GM18907 (cell line): ENCODE measurements at regions not wholly inside any gene's neighbourhood (a gene's known extent, or its start where the extent isn't known, plus 50 kb on each side); places are given as distances from the start of the nearest gene placed in this dataset.
"Not testable (repeated sequence)": the region's sequence is repeated elsewhere in the genome, so short reads cannot be mapped to it uniquely, and the experiment has no call there.

Source experiments
- ATAC-seq: cut with Tn5 transposase; IDR thresholded peaks from one replicate; pipeline ENCODE4 v1.9.1; 2021; ENCODE audit warnings: mild to moderate bottlenecking, moderate library complexity; ENCODE audit not compliant: unreplicated experiment

GRCh38 chr10:109664554-109664953, 258.8 kb downstream of the XPNPEP1 start:
- no peak for ATAC-seq

GRCh38 chr10:109663122-109663521, 260.2 kb downstream of the XPNPEP1 start:
- no peak for ATAC-seq

- not testable (repeated sequence) for ATAC-seq
Measured at GRCh38 chr10:109652612-109653011, 270.7 kb downstream of the XPNPEP1 start.

- no peak for ATAC-seq
Measured at GRCh38 chr10:109650228-109650627, 273.1 kb downstream of the XPNPEP1 start.

- ATAC-seq, result no peak
Measured at GRCh38 chr10:109647627-109648026, 275.7 kb downstream of the XPNPEP1 start.

- no peak for ATAC-seq
Measured at GRCh38 chr10:109633846-109634245, 289.5 kb downstream of the XPNPEP1 start.

GRCh38 chr10:109633017-109633416, 290.3 kb downstream of the XPNPEP1 start:
- ATAC-seq, result not testable (repeated sequence)

GRCh38 chr10:109624939-109625338, 298.4 kb downstream of the XPNPEP1 start:
- ATAC-seq, result no peak

GRCh38 chr10:109622566-109622965, 300.7 kb downstream of the XPNPEP1 start:
- ATAC-seq, result no peak

GRCh38 chr10:109620396-109620795, 302.9 kb downstream of the XPNPEP1 start:
- no peak for ATAC-seq

GRCh38 chr10:109619914-109620313, 303.4 kb downstream of the XPNPEP1 start:
- ATAC-seq, result no peak

GRCh38 chr10:109618748-109619147, 304.6 kb downstream of the XPNPEP1 start:
- ATAC-seq, result no peak

- ATAC-seq, result no peak
Measured at GRCh38 chr10:109618301-109618700, 305.0 kb downstream of the XPNPEP1 start.

- no peak for ATAC-seq
Measured at GRCh38 chr10:109616359-109616980, 306.8 kb downstream of the XPNPEP1 start.

GRCh38 chr10:109595356-109595755, 328.0 kb downstream of the XPNPEP1 start:
- ATAC-seq, result not testable (repeated sequence)

GRCh38 chr10:109593682-109594081, 329.6 kb downstream of the XPNPEP1 start:
- no peak for ATAC-seq

GRCh38 chr10:109592391-109592790, 330.9 kb downstream of the XPNPEP1 start:
- no peak for ATAC-seq

GRCh38 chr10:109591601-109592000, 331.7 kb downstream of the XPNPEP1 start:
- ATAC-seq, result no peak

GRCh38 chr10:109588259-109588658, 335.1 kb downstream of the XPNPEP1 start:
- no peak for ATAC-seq

GRCh38 chr10:109587366-109587765, 335.9 kb downstream of the XPNPEP1 start:
- no peak for ATAC-seq

- ATAC-seq, result no peak
Measured at GRCh38 chr10:109556399-109556798, 366.9 kb downstream of the XPNPEP1 start.

GRCh38 chr10:109542050-109542603, 381.2 kb downstream of the XPNPEP1 start:
- not testable (repeated sequence) for ATAC-seq

- ATAC-seq, result no peak
Measured at GRCh38 chr10:109534193-109534592, 389.1 kb downstream of the XPNPEP1 start.
